ENCODE measurements at regions not wholly inside any gene's neighbourhood (a gene's known extent, or its start where the extent isn't known, plus 50 kb on each side); places are given as distances from the start of the nearest gene placed in this dataset.
"Not testable (repeated sequence)": the region's sequence is repeated elsewhere in the genome, so short reads cannot be mapped to it uniquely, and the experiment has no call there.

DNA sequence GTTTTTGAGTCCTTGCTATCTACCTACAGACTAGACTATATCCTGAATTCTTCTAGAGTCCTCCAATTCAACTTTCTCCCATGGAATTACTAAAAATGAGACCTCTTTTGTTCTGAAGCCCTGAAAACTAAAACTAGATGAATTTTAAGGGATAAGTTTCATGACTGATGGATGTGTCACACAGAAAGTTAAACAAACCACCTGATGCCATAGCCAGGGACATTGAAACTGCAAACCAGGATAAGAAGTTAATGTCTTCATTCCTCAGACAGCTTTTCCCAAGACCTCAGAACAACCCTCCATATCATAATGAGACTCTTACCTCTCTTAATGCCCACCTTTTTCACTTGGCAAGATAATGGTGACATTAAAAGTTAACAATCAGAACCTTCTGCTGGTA, 81.5 kb upstream of the PTPN13 start:
- TF ChIP-seq, protein P1, sequence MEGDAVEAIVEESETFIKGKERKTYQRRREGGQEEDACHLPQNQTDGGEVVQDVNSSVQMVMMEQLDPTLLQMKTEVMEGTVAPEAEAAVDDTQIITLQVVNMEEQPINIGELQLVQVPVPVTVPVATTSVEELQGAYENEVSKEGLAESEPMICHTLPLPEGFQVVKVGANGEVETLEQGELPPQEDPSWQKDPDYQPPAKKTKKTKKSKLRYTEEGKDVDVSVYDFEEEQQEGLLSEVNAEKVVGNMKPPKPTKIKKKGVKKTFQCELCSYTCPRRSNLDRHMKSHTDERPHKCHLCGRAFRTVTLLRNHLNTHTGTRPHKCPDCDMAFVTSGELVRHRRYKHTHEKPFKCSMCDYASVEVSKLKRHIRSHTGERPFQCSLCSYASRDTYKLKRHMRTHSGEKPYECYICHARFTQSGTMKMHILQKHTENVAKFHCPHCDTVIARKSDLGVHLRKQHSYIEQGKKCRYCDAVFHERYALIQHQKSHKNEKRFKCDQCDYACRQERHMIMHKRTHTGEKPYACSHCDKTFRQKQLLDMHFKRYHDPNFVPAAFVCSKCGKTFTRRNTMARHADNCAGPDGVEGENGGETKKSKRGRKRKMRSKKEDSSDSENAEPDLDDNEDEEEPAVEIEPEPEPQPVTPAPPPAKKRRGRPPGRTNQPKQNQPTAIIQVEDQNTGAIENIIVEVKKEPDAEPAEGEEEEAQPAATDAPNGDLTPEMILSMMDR (IDR thresholded peaks at IDR 0.05), result no peak
- Mint-ChIP-seq H3K27me3 (ENCODE audit: low read depth) (no peaks in the 10 kb centered on the region), H3K27ac (ENCODE audit: unreplicated experiment) (no peak overlapping the region), H3K4me3 (ENCODE audit: unreplicated experiment) (no peak overlapping the region), H3K4me1 (ENCODE audit: low read depth) (peaks cover 16% of the 10 kb centered on the region), H3K36me3 (ENCODE audit: low read depth) (no peaks in the 10 kb centered on the region), H3K9me3 (ENCODE audit: low read depth) (peaks cover 13% of the 10 kb centered on the region)
- DNase-seq (ENCODE audit: low spot score), result no peak

DNA sequence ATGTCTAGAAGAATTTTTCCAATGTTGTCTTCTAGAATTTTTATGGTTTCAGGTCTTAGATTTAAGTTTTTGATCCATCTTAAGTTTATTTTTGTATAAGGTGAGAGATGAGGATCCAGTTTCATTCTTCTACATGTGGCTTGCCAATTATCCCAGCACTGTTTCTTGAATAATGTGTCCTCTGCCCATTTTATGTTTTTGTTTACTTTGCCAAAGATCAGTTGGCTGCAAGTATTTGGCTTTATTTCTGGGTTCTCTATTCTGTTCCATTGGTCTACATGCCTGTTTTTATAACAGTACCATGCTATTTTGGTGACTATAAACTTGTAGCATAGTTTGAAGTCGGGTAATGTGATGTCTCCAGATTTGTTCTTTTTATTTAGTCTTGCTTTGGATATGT, 78.2 kb upstream of the PTPN13 start:
- not testable (repeated sequence) for H3K4me1 Mint-ChIP-seq (ENCODE audit: low read depth); H3K4me3 Mint-ChIP-seq (ENCODE audit: unreplicated experiment); H3K27me3 Mint-ChIP-seq (ENCODE audit: low read depth); DNase-seq (ENCODE audit: low spot score); H3K36me3 Mint-ChIP-seq (ENCODE audit: low read depth); H3K27ac Mint-ChIP-seq (ENCODE audit: unreplicated experiment)
- H3K9me3 Mint-ChIP-seq (ENCODE audit: low read depth), result peaks cover 39% of the 10 kb centered on the region

DNA sequence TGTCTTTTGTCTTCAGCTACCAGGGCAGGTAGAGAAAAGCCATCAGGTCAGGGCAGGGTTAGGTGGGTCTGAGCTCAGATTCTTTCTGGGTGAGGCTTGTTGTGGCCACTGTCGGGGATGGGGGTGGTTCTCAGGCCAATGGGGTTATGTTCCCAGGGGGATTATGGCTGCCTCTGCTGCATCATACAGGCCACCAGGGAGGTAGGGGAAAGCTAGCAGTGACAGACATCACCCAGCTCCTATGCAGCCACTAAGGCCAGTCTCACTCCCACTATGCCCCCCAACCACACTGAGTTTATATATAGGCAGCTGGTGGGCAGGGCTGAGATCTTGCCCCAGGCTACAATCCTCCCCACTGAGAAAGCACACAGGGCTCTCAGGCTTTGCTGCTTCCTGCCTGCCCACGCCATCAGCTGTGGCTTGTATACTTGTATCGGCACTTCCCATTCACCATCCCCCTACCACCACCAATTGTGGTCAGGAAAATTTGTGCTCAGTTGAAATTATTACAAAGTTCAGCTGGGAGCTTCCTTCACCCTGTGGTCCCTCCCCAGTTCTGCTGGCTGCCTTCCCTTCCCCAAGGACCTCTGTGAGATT, 72.6 kb upstream of the PTPN13 start:
- no peaks in the 10 kb centered on the region for H3K27me3 Mint-ChIP-seq (ENCODE audit: low read depth)
- DNase-seq (ENCODE audit: low spot score), result no peak
- TF ChIP-seq, protein P1 (IDR thresholded peaks at IDR 0.05), result no peak
- peaks cover 10% of the 10 kb centered on the region for H3K36me3 Mint-ChIP-seq (ENCODE audit: low read depth)
- H3K4me3 Mint-ChIP-seq (ENCODE audit: unreplicated experiment), result no peak overlapping the region
- H3K9me3 Mint-ChIP-seq (ENCODE audit: low read depth), result peaks cover 27% of the 10 kb centered on the region
- H3K27ac Mint-ChIP-seq (ENCODE audit: unreplicated experiment), result peak overlapping the region; percentile 52
- H3K4me1 Mint-ChIP-seq (ENCODE audit: low read depth), result peaks cover 14% of the 10 kb centered on the region

DNA sequence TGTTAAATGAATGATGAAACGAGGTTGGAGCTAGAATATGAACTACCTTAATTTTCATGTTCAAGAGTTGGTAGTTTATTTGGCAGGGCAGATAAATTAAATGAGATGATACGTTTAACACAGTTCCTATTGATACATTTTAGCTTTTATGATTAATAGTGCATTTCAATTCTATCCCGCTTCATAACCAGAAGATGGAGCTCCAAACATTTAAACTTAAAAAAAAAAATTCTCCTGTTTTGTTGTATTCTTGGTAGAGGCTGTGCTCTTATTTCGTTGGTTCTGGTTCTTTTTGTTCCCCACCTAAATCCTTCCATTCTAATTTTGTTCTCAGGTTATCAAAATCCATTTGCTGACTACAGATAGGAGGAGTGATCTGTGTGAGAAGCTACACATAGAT, 71.8 kb upstream of the PTPN13 start:
- H3K36me3 Mint-ChIP-seq (ENCODE audit: low read depth), result peaks cover 10% of the 10 kb centered on the region
- H3K9me3 Mint-ChIP-seq (ENCODE audit: low read depth), result peaks cover 26% of the 10 kb centered on the region
- no peak overlapping the region for H3K27ac Mint-ChIP-seq (ENCODE audit: unreplicated experiment)

DNA sequence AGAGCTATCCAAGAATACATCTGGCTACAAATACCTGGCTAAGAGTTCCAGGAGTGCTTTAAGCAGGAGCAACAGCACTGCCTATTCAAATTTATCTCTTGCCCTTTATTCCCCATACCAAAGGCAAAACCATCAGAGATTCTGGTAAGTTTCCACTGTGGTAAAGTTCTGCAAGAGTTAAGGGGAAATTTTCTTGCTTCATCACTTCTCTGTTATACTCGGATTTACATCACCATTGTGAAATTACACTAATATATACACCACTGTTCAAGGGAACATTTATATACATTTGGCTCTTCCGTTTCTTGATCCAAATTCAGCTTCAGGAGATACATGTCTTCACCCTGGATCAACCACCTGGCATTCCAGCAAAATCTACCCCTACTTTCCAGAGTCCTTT, 70.8 kb upstream of the PTPN13 start:
- peaks cover 24% of the 10 kb centered on the region for H3K9me3 Mint-ChIP-seq (ENCODE audit: low read depth)
- TF ChIP-seq, protein P1 (IDR thresholded peaks at IDR 0.05), result no peak
- no peak overlapping the region for H3K4me3 Mint-ChIP-seq (ENCODE audit: unreplicated experiment)
- no peak for DNase-seq (ENCODE audit: low spot score)
- H3K27ac Mint-ChIP-seq (ENCODE audit: unreplicated experiment), result no peak overlapping the region
- H3K4me1 Mint-ChIP-seq (ENCODE audit: low read depth), result peaks cover 14% of the 10 kb centered on the region
- H3K36me3 Mint-ChIP-seq (ENCODE audit: low read depth), result peaks cover 9% of the 10 kb centered on the region
- no peaks in the 10 kb centered on the region for H3K27me3 Mint-ChIP-seq (ENCODE audit: low read depth)

More for the DNA sequence above, 71.8 kb upstream of the PTPN13 start:
- H3K4me1 Mint-ChIP-seq (ENCODE audit: low read depth), result peaks cover 14% of the 10 kb centered on the region
- H3K4me3 Mint-ChIP-seq (ENCODE audit: unreplicated experiment), result no peak overlapping the region
- no peak for DNase-seq (ENCODE audit: low spot score)
- TF ChIP-seq, protein P1 (IDR thresholded peaks at IDR 0.05), result peak; percentile 84
- no peaks in the 10 kb centered on the region for H3K27me3 Mint-ChIP-seq (ENCODE audit: low read depth)

DNA sequence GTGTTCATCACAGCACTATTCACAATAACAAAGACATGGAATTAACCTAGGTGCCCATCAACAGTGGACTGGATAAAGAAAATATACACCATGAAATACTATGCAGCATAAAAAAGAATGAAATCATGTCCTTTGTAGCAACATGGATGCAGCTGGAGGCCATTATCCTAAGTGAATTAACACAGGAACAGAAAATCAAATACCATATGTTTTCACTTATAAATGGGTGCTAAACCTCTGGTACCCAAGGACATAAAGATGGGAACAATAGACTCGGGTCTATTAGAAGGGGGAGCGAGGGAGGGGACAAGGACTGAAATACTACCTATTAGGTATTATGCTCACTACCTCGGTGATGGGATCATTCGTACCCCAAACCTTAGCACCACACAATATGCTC, 66.4 kb upstream of the PTPN13 start:
- H3K27me3 Mint-ChIP-seq (ENCODE audit: low read depth); H3K27ac Mint-ChIP-seq (ENCODE audit: unreplicated experiment); H3K4me1 Mint-ChIP-seq (ENCODE audit: low read depth); H3K36me3 Mint-ChIP-seq (ENCODE audit: low read depth); H3K9me3 Mint-ChIP-seq (ENCODE audit: low read depth); H3K4me3 Mint-ChIP-seq (ENCODE audit: unreplicated experiment); DNase-seq (ENCODE audit: low spot score): not testable (repeated sequence)

Measured in chondrocyte (in vitro differentiated cells).